T-cell (primary cell): ENCODE measurements at regions not wholly inside any gene's neighbourhood (a gene's known extent, or its start where the extent isn't known, plus 50 kb on each side); places are given as distances from the start of the nearest gene placed in this dataset.

Experiments
- ATAC-seq, 4 experiments: fragments of 200-7000 bp in 3 of 4; fragments of 150-1000 bp in 1 of 4; cut with Tn5 transposase; replicated peaks in 1 of 4; 1 replicate in 3 of 4; 2 replicates in 1 of 4; pipeline ENCODE4 v1.10.0; 2021; ENCODE audit warnings: moderate library complexity in 3 of 4, mild to moderate bottlenecking in 2 of 4, moderate number of reproducible peaks in 1 of 4
- CTCF ChIA-PET, 2 donors: fragments of 300-600 bp; sonication (Branson Sonifier 250); formaldehyde crosslinking; loops; one replicate each; lab custom pipeline; 2022; ENCODE audit warnings: antibody characterized with exemption in 2 of 2; lab: Charles Lee
- POLR2A ChIA-PET, 2 donors: fragments of 300-600 bp; sonication (Branson Sonifier 250); formaldehyde crosslinking; loops; one replicate each; lab custom pipeline; 2022; ENCODE audit warnings: antibody characterized with exemption in 2 of 2; lab: Charles Lee
- DNase-seq, 35 experiments: peaks; one replicate each; pipeline versions ENCODE4 v3.0.0 to v3.0.0-alpha.2; 2013 to 2023
- H3K27ac ChIP-seq: one replicate; pipeline ENCODE4 v1.5.1; 2013; ENCODE audit warnings: low read length
- H3K27me3 ChIP-seq, 2 experiments: replicated peaks in 1 of 2; 1 replicate in 1 of 2; 2 replicates in 1 of 2; pipeline versions ENCODE4 v1.6.1 to v1.7.0; 2013; ENCODE audit warnings: low read length in 1 of 2, mixed read lengths in 1 of 2; ENCODE audit not compliant: control insufficient read depth in 2 of 2, insufficient read depth in 2 of 2; ENCODE audit errors: extremely low read depth in 1 of 2
- H3K36me3 ChIP-seq, 2 donors: 1 replicate in 1 of 2; 2 replicates in 1 of 2; pipeline versions ENCODE4 v1.6.1 to v1.7.0; 2013; ENCODE audit warnings: low read length in 1 of 2; ENCODE audit not compliant: control insufficient read depth in 2 of 2, insufficient read depth in 1 of 2; ENCODE audit errors: extremely low read depth in 1 of 2
- H3K4me1 ChIP-seq, 2 experiments: 1 replicate in 1 of 2; 2 replicates in 1 of 2; pipeline versions ENCODE4 v1.6.1 to v1.7.0; 2013; ENCODE audit warnings: low read length in 2 of 2, mixed read lengths in 1 of 2; ENCODE audit not compliant: insufficient read depth in 2 of 2, control insufficient read depth in 1 of 2; ENCODE audit errors: extremely low read depth in 1 of 2
- H3K4me3 ChIP-seq, 2 donors: 1 replicate in 1 of 2; 2 replicates in 1 of 2; pipeline versions ENCODE4 v1.5.1 to v1.7.0; 2013; ENCODE audit warnings: mild to moderate bottlenecking in 2 of 2, low read length in 1 of 2, moderate library complexity in 1 of 2; ENCODE audit not compliant: control insufficient read depth in 1 of 2; ENCODE audit errors: extremely low read depth in 1 of 2
- H3K9me3 ChIP-seq: 2 replicates; pipeline ENCODE4 v1.7.0; 2013
- H3K27ac Mint-ChIP-seq, 2 donors: one replicate each; pipeline ENCODE4 v1.8.0; 2020 to 2021; ENCODE audit warnings: mild to moderate bottlenecking in 2 of 2, mixed read lengths in 2 of 2
- H3K27me3 Mint-ChIP-seq, 2 donors: one replicate each; pipeline ENCODE4 v1.8.0; 2021 to 2022; ENCODE audit warnings: mixed read lengths in 2 of 2
- H3K36me3 Mint-ChIP-seq: one replicate; pipeline ENCODE4 v1.8.0; 2021; ENCODE audit warnings: mixed read lengths
- H3K4me1 Mint-ChIP-seq, 3 donors: one replicate each; pipeline ENCODE4 v1.8.0; 2020 to 2022; ENCODE audit warnings: mixed read lengths in 3 of 3, mild to moderate bottlenecking in 1 of 3
- H3K4me3 Mint-ChIP-seq, 3 donors: one replicate each; pipeline ENCODE4 v1.8.0; 2020 to 2022; ENCODE audit warnings: mild to moderate bottlenecking in 3 of 3, mixed read lengths in 3 of 3, moderate library complexity in 3 of 3
- H3K9me3 Mint-ChIP-seq, 3 donors: one replicate each; pipeline ENCODE4 v1.8.0; 2020 to 2022; ENCODE audit warnings: mixed read lengths in 3 of 3
- WGBS: methylation state at CpG from one replicate; pipeline ENCODE4 v1.1.5; 2013; ENCODE audit warnings: missing lambda C conversion rate; ENCODE audit not compliant: insufficient coverage; 5-methylcytosine and 5-hydroxymethylcytosine counted together

DNA sequence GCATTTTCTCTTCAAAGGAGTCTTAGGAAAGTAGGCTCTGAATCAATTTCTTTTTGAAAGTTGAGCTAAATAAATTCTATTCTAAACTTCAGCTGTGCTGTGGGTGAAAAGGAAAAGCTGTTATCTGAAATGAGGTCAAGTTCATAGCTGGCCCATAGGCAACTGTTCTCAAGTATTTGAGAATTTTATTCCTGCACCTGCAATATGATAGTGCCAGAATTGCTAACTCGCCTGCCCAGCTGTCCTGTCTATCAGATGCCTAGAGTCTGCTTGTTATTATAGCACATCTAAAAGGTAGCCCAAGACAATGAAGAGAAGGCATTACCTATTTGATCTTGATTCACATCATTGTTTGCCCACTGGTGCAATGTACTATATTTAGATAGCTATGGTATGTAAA is 798.7 kb downstream of the DIPK2A start:
- POLR2A ChIA-PET: no interaction called here
- Mint-ChIP-seq H3K4me3 (no peak overlapping the region), H3K36me3 (no peaks in the 10 kb centered on the region), H3K27ac (no peak overlapping the region), H3K27me3 (no peaks in the 10 kb centered on the region), H3K9me3 (no peaks in the 10 kb centered on the region), H3K4me1 (no peaks in the 10 kb centered on the region)
- Histone ChIP-seq H3K4me1 (no peaks in the 10 kb centered on the region), H3K36me3 (no peaks in the 10 kb centered on the region), H3K9me3 (no peaks in the 10 kb centered on the region), H3K4me3 (no peak overlapping the region), H3K27me3 (no peaks in the 10 kb centered on the region), H3K27ac (no peak overlapping the region)
- DNase-seq (no peak), ATAC-seq (no peak)
- WGBS: no CpG with 5 or more reads among the region's 1 CpG
- CTCF ChIA-PET: no interaction called here

GRCh38 chr3:144770915-144771351 is 799.3 kb downstream of the DIPK2A start:
- H3K27ac ChIP-seq: no peak overlapping the region
- no peaks in the 10 kb centered on the region for H3K27me3 ChIP-seq
- Mint-ChIP-seq H3K36me3 (no peaks in the 10 kb centered on the region), H3K9me3 (no peaks in the 10 kb centered on the region), H3K27me3 (no peaks in the 10 kb centered on the region), H3K27ac (no peak overlapping the region), H3K4me3 (no peak overlapping the region), H3K4me1 (no peaks in the 10 kb centered on the region)
- CTCF ChIA-PET: no interaction called here
- H3K9me3 ChIP-seq: no peaks in the 10 kb centered on the region
- POLR2A ChIA-PET: no interaction called here
- H3K4me3 ChIP-seq: no peak overlapping the region
- WGBS: no CpG with 5 or more reads among the region's 1 CpG
- H3K4me1 ChIP-seq: no peaks in the 10 kb centered on the region
- ATAC-seq: no peak
- H3K36me3 ChIP-seq: no peaks in the 10 kb centered on the region
- DNase-seq: peak in 1 of 35 experiments; percentile 1

DNA sequence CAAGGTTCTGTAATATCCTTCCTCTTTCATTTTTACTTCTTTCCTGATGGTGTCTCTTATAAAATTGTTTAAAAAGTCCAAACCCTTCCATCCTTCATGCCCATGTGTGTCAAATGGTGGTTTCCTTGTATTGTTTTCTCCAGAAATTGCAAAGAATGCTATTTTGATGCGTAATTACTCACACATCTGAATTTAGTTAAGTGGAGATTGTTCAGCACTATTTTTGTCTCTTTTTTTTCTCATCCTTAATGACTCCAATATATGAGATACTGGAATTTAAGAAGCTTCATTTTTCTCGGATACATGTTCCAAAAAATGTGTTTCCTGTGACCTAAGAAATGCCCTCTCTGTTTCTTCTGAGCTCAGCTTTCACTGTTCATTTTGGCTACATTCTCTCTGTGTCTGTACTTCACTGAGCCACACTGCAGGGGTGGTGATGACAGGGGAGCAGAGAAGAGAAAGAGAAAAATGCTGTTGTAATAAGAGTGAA is 799.8 kb downstream of the DIPK2A start:
- Mint-ChIP-seq H3K4me3 (no peak overlapping the region), H3K36me3 (no peaks in the 10 kb centered on the region), H3K4me1 (no peaks in the 10 kb centered on the region), H3K27me3 (no peaks in the 10 kb centered on the region), H3K27ac (no peak overlapping the region), H3K9me3 (no peaks in the 10 kb centered on the region)
- no peaks in the 10 kb centered on the region for H3K4me1 ChIP-seq
- no peak for ATAC-seq
- no peak overlapping the region for H3K4me3 ChIP-seq
- DNase-seq: no peak
- no peaks in the 10 kb centered on the region for H3K9me3 ChIP-seq
- WGBS: 38% methylated on average over 1 of the region's 2 CpGs
- no peaks in the 10 kb centered on the region for H3K36me3 ChIP-seq
- no peak overlapping the region for H3K27ac ChIP-seq
- H3K27me3 ChIP-seq: no peaks in the 10 kb centered on the region
- ChIA-PET POLR2A (no interaction called here), CTCF (no interaction called here)

GRCh38 chr3:144772372-144772771 is 800.7 kb downstream of the DIPK2A start:
- POLR2A ChIA-PET: no interaction called here
- H3K9me3 ChIP-seq: no peaks in the 10 kb centered on the region
- H3K4me1 ChIP-seq: no peaks in the 10 kb centered on the region
- DNase-seq: no peak
- H3K27ac Mint-ChIP-seq: no peak overlapping the region
- WGBS: 100% methylated on average over 1 of the region's 3 CpGs
- H3K9me3 Mint-ChIP-seq: no peaks in the 10 kb centered on the region
- H3K4me1 Mint-ChIP-seq: no peaks in the 10 kb centered on the region
- H3K36me3 Mint-ChIP-seq: no peaks in the 10 kb centered on the region
- no peaks in the 10 kb centered on the region for H3K36me3 ChIP-seq
- no peak overlapping the region for H3K4me3 ChIP-seq
- no peaks in the 10 kb centered on the region for H3K27me3 Mint-ChIP-seq
- H3K27me3 ChIP-seq: no peaks in the 10 kb centered on the region
- CTCF ChIA-PET: no interaction called here
- no peak for ATAC-seq
- no peak overlapping the region for H3K27ac ChIP-seq
- H3K4me3 Mint-ChIP-seq: no peak overlapping the region

GRCh38 chr3:144773350-144773749 is 801.7 kb downstream of the DIPK2A start:
- H3K27ac ChIP-seq: no peak overlapping the region
- Mint-ChIP-seq H3K4me1 (no peaks in the 10 kb centered on the region), H3K27me3 (no peaks in the 10 kb centered on the region), H3K27ac (no peak overlapping the region), H3K36me3 (no peaks in the 10 kb centered on the region), H3K9me3 (no peaks in the 10 kb centered on the region), H3K4me3 (no peak overlapping the region)
- DNase-seq (no peak), ATAC-seq (no peak)
- H3K36me3 ChIP-seq: no peaks in the 10 kb centered on the region
- POLR2A ChIA-PET: interaction anchor here in 1 of 2 donors (0.6 kb wide), 2 partner anchors 110 to 1290 kb away, joined by 3 to 4 read pairs; no protein-coding TSS in a partner anchor
- no CpG with 5 or more reads among the region's 4 CpGs for WGBS
- no peaks in the 10 kb centered on the region for H3K4me1 ChIP-seq
- H3K9me3 ChIP-seq: no peaks in the 10 kb centered on the region
- CTCF ChIA-PET: no interaction called here
- H3K27me3 ChIP-seq: no peaks in the 10 kb centered on the region
- H3K4me3 ChIP-seq: no peak overlapping the region

DNA sequence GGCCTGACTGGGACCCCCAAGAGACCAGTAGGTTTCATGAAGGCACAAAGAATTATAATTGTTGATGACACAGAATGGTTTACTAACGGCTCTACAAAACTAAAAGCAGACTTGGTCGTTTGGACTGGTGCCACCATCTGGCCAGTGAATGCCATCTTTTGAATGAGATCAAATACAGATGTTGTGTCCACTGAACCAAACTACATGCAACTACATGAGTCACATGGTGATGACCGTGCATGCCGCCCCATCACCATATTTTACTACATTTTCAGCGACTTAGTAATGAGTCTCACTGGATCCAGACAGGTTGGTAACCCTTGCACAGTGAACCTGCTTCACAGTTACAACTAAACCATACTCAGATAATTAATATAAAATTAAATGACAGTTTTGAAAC is 803.3 kb downstream of the DIPK2A start:
- no peak overlapping the region for H3K4me3 ChIP-seq
- WGBS: 77% methylated on average over 5 of the region's 5 CpGs
- no peaks in the 10 kb centered on the region for H3K4me1 ChIP-seq
- ChIA-PET CTCF (no interaction called here), POLR2A (no interaction called here)
- H3K27me3 Mint-ChIP-seq: no peaks in the 10 kb centered on the region
- no peaks in the 10 kb centered on the region for H3K9me3 ChIP-seq
- H3K27ac ChIP-seq: no peak overlapping the region
- no peaks in the 10 kb centered on the region for H3K27me3 ChIP-seq
- no peak overlapping the region for H3K4me3 Mint-ChIP-seq
- H3K9me3 Mint-ChIP-seq: no peaks in the 10 kb centered on the region
- DNase-seq: no peak
- ATAC-seq: no peak
- no peak overlapping the region for H3K27ac Mint-ChIP-seq
- H3K36me3 Mint-ChIP-seq: no peaks in the 10 kb centered on the region
- H3K4me1 Mint-ChIP-seq: no peaks in the 10 kb centered on the region
- no peaks in the 10 kb centered on the region for H3K36me3 ChIP-seq

- no peak for ATAC-seq
- no peaks in the 10 kb centered on the region for H3K4me1 Mint-ChIP-seq
- no peaks in the 10 kb centered on the region for H3K36me3 Mint-ChIP-seq
- Histone ChIP-seq H3K4me1 (no peaks in the 10 kb centered on the region), H3K36me3 (no peaks in the 10 kb centered on the region), H3K27me3 (no peaks in the 10 kb centered on the region), H3K4me3 (no peak overlapping the region), H3K27ac (no peak overlapping the region), H3K9me3 (no peaks in the 10 kb centered on the region)
- ChIA-PET CTCF (no interaction called here), POLR2A (no interaction called here)
- DNase-seq: no peak
- H3K4me3 Mint-ChIP-seq: no peak overlapping the region
- no peaks in the 10 kb centered on the region for H3K9me3 Mint-ChIP-seq
- H3K27me3 Mint-ChIP-seq: no peaks in the 10 kb centered on the region
- H3K27ac Mint-ChIP-seq: no peak overlapping the region
These were observed 803.9 kb downstream of the DIPK2A start for GRCh38 chr3:144775551-144775950.
